DMS153 (cell line): ENCODE measurements at regions not wholly inside any gene's neighbourhood (a gene's known extent, or its start where the extent isn't known, plus 50 kb on each side); places are given as distances from the start of the nearest gene placed in this dataset.
A peak's percentile ranks its signal among the peaks of the same experiment; 100 is the strongest.

ENCODE experiments used
- DNase-seq: peaks from one replicate; lab custom pipeline; 2025; lab: John Stamatoyannopoulos, UW

- no peak for DNase-seq
These were observed 106.3 kb downstream of the MTNR1B start for GRCh38 chr11:93075782-93076181.

GRCh38 chr11:93080146-93080759 is 110.8 kb downstream of the MTNR1B start:
- no peak for DNase-seq

GRCh38 chr11:93081694-93082093 is 112.2 kb downstream of the MTNR1B start:
- no peak for DNase-seq

GRCh38 chr11:93082900-93083299 is 113.4 kb downstream of the MTNR1B start:
- DNase-seq: no peak

GRCh38 chr11:93084727-93085505 is 112.9 kb downstream of the SLC36A4 start:
- no peak for DNase-seq

- peak; percentile 94 for DNase-seq
These were observed 108.2 kb downstream of the SLC36A4 start for GRCh38 chr11:93089474-93090102.
